Sigmoid colon (tissue), 6 donors: ENCODE measurements at regions not wholly inside any gene's neighbourhood (a gene's known extent, or its start where the extent isn't known, plus 50 kb on each side); places are given as distances from the start of the nearest gene placed in this dataset.

ENCODE experiments used
- DNase-seq: peaks from one replicate; pipeline ENCODE4 v3.0.0-alpha.2; 2019
- H3K27ac ChIP-seq, 4 donors: fragments of 200-600 bp; sonication (generic); one replicate each; pipeline ENCODE4 v1.5.1; 2016 to 2019; ENCODE audit warnings: mild to moderate bottlenecking in 1 of 4
- H3K27me3 ChIP-seq, 3 donors: fragments of 200-600 bp; sonication (generic); one replicate each; pipeline ENCODE4 v1.5.1; 2019; ENCODE audit warnings: mild to moderate bottlenecking in 1 of 3
- H3K36me3 ChIP-seq, 4 donors: fragments of 200-600 bp; sonication (generic); one replicate each; pipeline ENCODE4 v1.5.1; 2016 to 2019
- H3K4me1 ChIP-seq, 4 donors: fragments of 200-600 bp; sonication (generic); one replicate each; pipeline ENCODE4 v1.5.1; 2017 to 2019
- H3K4me3 ChIP-seq, 4 donors: fragments of 200-600 bp; sonication (generic); one replicate each; pipeline ENCODE4 v1.5.1; 2017 to 2019; ENCODE audit warnings: mild to moderate bottlenecking in 2 of 4, moderate library complexity in 1 of 4
- H3K9me3 ChIP-seq, 4 donors: fragments of 200-600 bp in 3 of 4; sonication (generic) in 3 of 4; one replicate each; pipeline versions ENCODE4 v1.5.1 to v1.6.1; 2013 to 2019
- CTCF ChIP-seq, 4 experiments: fragments of 450-650 bp in 3 of 4; fragments of 200-600 bp in 1 of 4; IDR thresholded peaks; one replicate each; pipeline ENCODE4 v1.5.1; 2016 to 2019; ENCODE audit warnings: antibody characterized with exemption in 4 of 4, mild to moderate bottlenecking in 3 of 4, moderate library complexity in 2 of 4
- EP300 ChIP-seq, 4 donors: sonication (generic); formaldehyde crosslinking; IDR thresholded peaks; one replicate each; pipeline ENCODE4 v1.6.1; 2017; ENCODE audit warnings: antibody characterized with exemption in 4 of 4
- POLR2A ChIP-seq, 2 donors: fragments of 450-650 bp; IDR thresholded peaks; one replicate each; pipeline ENCODE4 v1.6.1; 2016; ENCODE audit warnings: antibody characterized with exemption in 2 of 2, mild to moderate bottlenecking in 2 of 2, moderate library complexity in 2 of 2
- POLR2AphosphoS5 ChIP-seq, 4 donors: sonication (generic); formaldehyde crosslinking; IDR thresholded peaks; one replicate each; pipeline ENCODE4 v1.6.1; 2017; ENCODE audit warnings: antibody characterized with exemption in 4 of 4
- WGBS, 2 donors: extraction: QIAGEN DNeasy Blood & Tissue Kit; methylation state at CpG; one replicate each; pipeline ENCODE4 v1.1.7; 2013; 5-methylcytosine and 5-hydroxymethylcytosine counted together
- intact Hi-C: fragments of 100-400 bp; cut with DNase I; formaldehyde crosslinking; loops from one replicate; pipeline ENCODE4 v1.15.1; 2023
- donor health status: healthy with polysubstance abuse.
- donor health status: healthy.

DNA sequence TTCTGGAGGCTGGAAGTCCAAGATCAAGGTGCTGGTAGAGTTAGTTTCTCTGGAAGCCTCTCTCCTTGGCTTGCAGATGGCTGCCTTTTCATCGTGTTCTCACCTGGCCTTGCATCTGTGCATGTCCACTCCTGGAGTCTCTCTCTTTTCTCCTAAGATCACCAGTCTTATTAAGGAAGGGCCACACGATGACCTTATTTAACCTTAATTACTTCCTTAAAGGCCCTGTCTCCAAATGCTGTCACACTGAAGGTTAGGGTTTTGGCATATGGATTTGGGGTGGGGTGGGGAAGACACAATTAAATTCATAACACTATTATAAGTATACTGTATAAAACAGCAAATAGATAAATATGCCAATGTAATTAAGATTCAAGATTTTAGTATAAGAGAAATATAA, 402.4 kb upstream of the HS6ST1 start:
- Histone ChIP-seq H3K27ac (no peak overlapping the region), H3K4me3 (no peak overlapping the region), H3K4me1 (no peaks in the 10 kb centered on the region), H3K9me3 (no peaks in the 10 kb centered on the region), H3K27me3 (no peaks in the 10 kb centered on the region), H3K36me3 (no peaks in the 10 kb centered on the region)
- no peak for TF ChIP-seq EP300 (IDR thresholded peaks at IDR 0.05)
- TF ChIP-seq POLR2A (IDR thresholded peaks at IDR 0.05): no peak
- no peak for TF ChIP-seq POLR2AphosphoS5 (IDR thresholded peaks at IDR 0.05)
- TF ChIP-seq CTCF (IDR thresholded peaks at IDR 0.05): no peak
- DNase-seq: no peak
- 88 to 90% methylated on average over 2 of the region's 2 CpGs for WGBS, 2 donors
- intact Hi-C loops: no loop called here

- intact Hi-C loops: no loop called here
- no peak overlapping the region for H3K4me3 ChIP-seq
- H3K36me3 ChIP-seq: no peaks in the 10 kb centered on the region
- H3K4me1 ChIP-seq: no peaks in the 10 kb centered on the region
- WGBS, 2 donors: 56 to 66% methylated on average over 1 of the region's 1 CpG
- H3K9me3 ChIP-seq: no peaks in the 10 kb centered on the region
- TF ChIP-seq EP300 (IDR thresholded peaks at IDR 0.05): no peak
- TF ChIP-seq CTCF (IDR thresholded peaks at IDR 0.05): no peak
- no peak for TF ChIP-seq POLR2A (IDR thresholded peaks at IDR 0.05)
- no peak for TF ChIP-seq POLR2AphosphoS5 (IDR thresholded peaks at IDR 0.05)
- H3K27me3 ChIP-seq: no peaks in the 10 kb centered on the region
- DNase-seq: no peak
- no peak overlapping the region for H3K27ac ChIP-seq
These were observed 403.8 kb upstream of the HS6ST1 start for GRCh38 chr2:128722489-128722888.

DNA sequence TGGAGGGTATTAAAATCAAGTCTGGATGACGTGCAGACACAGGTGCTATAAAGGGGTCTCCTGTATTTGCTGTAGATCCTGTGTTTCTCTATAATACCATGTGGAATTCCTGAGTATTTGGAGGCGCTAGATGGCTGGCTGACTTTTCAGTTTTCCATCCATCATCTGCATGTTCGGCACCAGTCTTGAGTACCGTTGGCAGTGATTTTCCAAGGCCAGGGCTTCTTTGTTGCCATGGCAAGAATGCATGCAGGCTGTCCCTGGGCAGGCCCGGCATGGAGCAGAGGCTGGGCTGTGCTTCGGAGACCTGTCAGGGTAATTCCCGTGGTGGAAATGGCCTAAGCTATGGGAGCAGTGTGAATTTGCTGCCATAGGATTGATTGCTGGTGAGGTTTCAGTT, 405.9 kb upstream of the HS6ST1 start:
- H3K36me3 ChIP-seq: no peaks in the 10 kb centered on the region
- no peak for DNase-seq
- H3K4me1 ChIP-seq: no peaks in the 10 kb centered on the region
- H3K9me3 ChIP-seq: peaks cover 0 to 3% (median 0%) of the 10 kb centered on the region in 4 donors
- H3K27ac ChIP-seq: no peak overlapping the region
- no peak overlapping the region for H3K4me3 ChIP-seq
- no peaks in the 10 kb centered on the region for H3K27me3 ChIP-seq
- intact Hi-C loops: no loop called here
- TF ChIP-seq POLR2AphosphoS5 (IDR thresholded peaks at IDR 0.05) (no peak), EP300 (IDR thresholded peaks at IDR 0.05) (no peak)
- WGBS, 2 donors: 86 to 91% methylated on average over 7 of the region's 7 CpGs

GRCh38 chr2:128724972-128725371, 406.3 kb upstream of the HS6ST1 start:
- H3K4me3 ChIP-seq: no peak overlapping the region
- TF ChIP-seq POLR2AphosphoS5 (IDR thresholded peaks at IDR 0.05) (no peak), POLR2A (IDR thresholded peaks at IDR 0.05) (no peak), EP300 (IDR thresholded peaks at IDR 0.05) (no peak), CTCF (IDR thresholded peaks at IDR 0.05) (no peak)
- H3K27me3 ChIP-seq: no peaks in the 10 kb centered on the region
- no peak overlapping the region for H3K27ac ChIP-seq
- WGBS, 2 donors: 83 to 89% methylated on average over 7 of the region's 7 CpGs
- intact Hi-C loops: no loop called here
- H3K4me1 ChIP-seq: no peaks in the 10 kb centered on the region
- H3K9me3 ChIP-seq: peaks cover 0 to 3% (median 0%) of the 10 kb centered on the region in 4 donors
- H3K36me3 ChIP-seq: no peaks in the 10 kb centered on the region
- no peak for DNase-seq

DNA sequence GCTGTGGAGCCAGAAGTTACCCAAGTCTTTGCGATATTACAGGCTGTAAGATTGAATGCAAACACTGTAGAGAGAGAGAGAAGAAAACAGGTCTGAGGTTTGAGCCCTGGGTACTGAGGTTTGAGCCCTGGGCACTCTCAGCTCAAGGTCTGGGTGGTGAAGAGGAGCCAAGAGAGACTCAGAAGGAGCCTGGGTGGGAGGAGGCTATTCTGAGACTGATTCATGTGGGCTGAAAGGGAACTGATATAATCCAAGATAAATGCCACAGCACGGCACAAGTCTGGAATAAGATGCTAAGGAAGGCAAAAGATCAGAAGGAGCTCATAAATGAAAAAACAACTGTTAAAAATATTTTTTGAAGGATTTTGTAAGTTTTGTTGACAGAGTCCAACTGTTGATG, 407.6 kb upstream of the HS6ST1 start:
- intact Hi-C loops: no loop called here
- H3K9me3 ChIP-seq: peaks cover 0 to 3% (median 0%) of the 10 kb centered on the region in 4 donors
- no peak for TF ChIP-seq CTCF (IDR thresholded peaks at IDR 0.05)
- TF ChIP-seq POLR2AphosphoS5 (IDR thresholded peaks at IDR 0.05): no peak
- TF ChIP-seq POLR2A (IDR thresholded peaks at IDR 0.05): no peak
- TF ChIP-seq EP300 (IDR thresholded peaks at IDR 0.05): no peak
- H3K4me3 ChIP-seq: no peak overlapping the region
- no peaks in the 10 kb centered on the region for H3K4me1 ChIP-seq
- no peaks in the 10 kb centered on the region for H3K36me3 ChIP-seq
- H3K27me3 ChIP-seq: no peaks in the 10 kb centered on the region
- no peak for DNase-seq
- H3K27ac ChIP-seq: no peak overlapping the region
- 70 to 77% methylated on average over 2 of the region's 2 CpGs for whole genome bisulfite sequencing, 2 donors
